ENCODE measurements at regions not wholly inside any gene's neighbourhood (a gene's known extent, or its start where the extent isn't known, plus 50 kb on each side); places are given as distances from the start of the nearest gene placed in this dataset.

GRCh38 chr6:17021539-17021889 lies 80.3 kb upstream of the STMND1 start:
- TF ChIP-seq CTCF (IDR thresholded peaks at IDR 0.05; ENCODE audit: borderline replicate concordance, insufficient read depth, low read depth, low read length): no peak
- no peak overlapping the region for H3K4me3 ChIP-seq (ENCODE audit: low read depth, low read length)

GRCh38 chr6:17020889-17021538 lies 80.8 kb upstream of the STMND1 start:
- no peak overlapping the region for H3K4me3 ChIP-seq (ENCODE audit: low read depth, low read length)
- no peak for TF ChIP-seq CTCF (IDR thresholded peaks at IDR 0.05; ENCODE audit: borderline replicate concordance, insufficient read depth, low read depth, low read length)

- no peak for TF ChIP-seq CTCF (IDR thresholded peaks at IDR 0.05; ENCODE audit: borderline replicate concordance, insufficient read depth, low read depth, low read length)
- no peak overlapping the region for H3K4me3 ChIP-seq (ENCODE audit: low read depth, low read length)
These were observed 83.4 kb upstream of the STMND1 start for GRCh38 chr6:17018425-17018824.

GRCh38 chr6:17017416-17017815 lies 84.4 kb upstream of the STMND1 start:
- no peak overlapping the region for H3K4me3 ChIP-seq (ENCODE audit: low read depth, low read length)
- TF ChIP-seq CTCF (IDR thresholded peaks at IDR 0.05; ENCODE audit: borderline replicate concordance, insufficient read depth, low read depth, low read length): no peak

- H3K4me3 ChIP-seq (ENCODE audit: low read depth, low read length): no peak overlapping the region
- no peak for TF ChIP-seq CTCF (IDR thresholded peaks at IDR 0.05; ENCODE audit: borderline replicate concordance, insufficient read depth, low read depth, low read length)
These were observed 86.1 kb upstream of the STMND1 start for GRCh38 chr6:17015551-17016381.

GRCh38 chr6:17015144-17015543 lies 86.7 kb upstream of the STMND1 start:
- H3K4me3 ChIP-seq (ENCODE audit: low read depth, low read length): no peak overlapping the region
- no peak for TF ChIP-seq CTCF (IDR thresholded peaks at IDR 0.05; ENCODE audit: borderline replicate concordance, insufficient read depth, low read depth, low read length)

- TF ChIP-seq CTCF (IDR thresholded peaks at IDR 0.05; ENCODE audit: borderline replicate concordance, insufficient read depth, low read depth, low read length): no peak
- H3K4me3 ChIP-seq (ENCODE audit: low read depth, low read length): no peak overlapping the region
These were observed 88.1 kb upstream of the STMND1 start for GRCh38 chr6:17013701-17014100.

All from GM12875 (cell line).